ENCODE measurements at regions not wholly inside any gene's neighbourhood (a gene's known extent, or its start where the extent isn't known, plus 50 kb on each side); places are given as distances from the start of the nearest gene placed in this dataset.

- H3K4me1 ChIP-seq (ENCODE audit: control insufficient read depth in 2 of 3, insufficient read depth in 2 of 3, low read depth in 1 of 3, low read length in 3 of 3), result no peaks in the 10 kb centered on the region
- no peak for TF ChIP-seq CTCF (IDR thresholded peaks at IDR 0.05; ENCODE audit: borderline replicate concordance, extremely low read depth, insufficient read depth)
- no peak overlapping the region for H3K9ac ChIP-seq (ENCODE audit: low read length in 3 of 3)
- H3K36me3 ChIP-seq (ENCODE audit: control insufficient read depth in 2 of 3, insufficient read depth in 3 of 3, low read length in 3 of 3), result no peaks in the 10 kb centered on the region
- no peaks in the 10 kb centered on the region for H3K27me3 ChIP-seq (ENCODE audit: control insufficient read depth, insufficient read depth, low read length)
- DNase-seq (no peak), FAIRE-seq (no peak)
- no peak overlapping the region for H3K4me3 ChIP-seq (ENCODE audit: low read length in 3 of 3)
- intact Hi-C loops (cut with DNase I), result no loop called here
- no peak overlapping the region for H3K27ac ChIP-seq (ENCODE audit: low read depth in 2 of 2, low read length in 2 of 2)
- no peaks in the 10 kb centered on the region for H3K9me3 ChIP-seq (ENCODE audit: control insufficient read depth in 2 of 3, insufficient read depth in 1 of 3, low read length in 3 of 3)
Measured at GRCh38 chr2:14684516-14684915, 52.0 kb downstream of the LRATD1 start.

- Histone ChIP-seq H3K27ac (ENCODE audit: low read depth in 2 of 2, low read length in 2 of 2) (no peak overlapping the region), H3K9me3 (ENCODE audit: control insufficient read depth in 2 of 3, insufficient read depth in 1 of 3, low read length in 3 of 3) (no peaks in the 10 kb centered on the region), H3K9ac (ENCODE audit: low read length in 3 of 3) (no peak overlapping the region), H3K4me3 (ENCODE audit: low read length in 3 of 3) (no peak overlapping the region), H3K27me3 (ENCODE audit: control insufficient read depth, insufficient read depth, low read length) (no peaks in the 10 kb centered on the region), H3K36me3 (ENCODE audit: control insufficient read depth in 2 of 3, insufficient read depth in 3 of 3, low read length in 3 of 3) (no peaks in the 10 kb centered on the region), H3K4me1 (ENCODE audit: control insufficient read depth in 2 of 3, insufficient read depth in 2 of 3, low read depth in 1 of 3, low read length in 3 of 3) (no peaks in the 10 kb centered on the region)
- no peak for FAIRE-seq
- no peak for DNase-seq
- TF ChIP-seq CTCF (IDR thresholded peaks at IDR 0.05; ENCODE audit: borderline replicate concordance, extremely low read depth, insufficient read depth), result no peak
- intact Hi-C loops (cut with DNase I), result no loop called here
Measured at GRCh38 chr2:14690926-14691325, 58.4 kb downstream of the LRATD1 start.

GRCh38 chr2:14693874-14694273 is 61.4 kb downstream of the LRATD1 start:
- no peak overlapping the region for H3K4me3 ChIP-seq (ENCODE audit: low read length in 3 of 3)
- H3K9ac ChIP-seq (ENCODE audit: low read length in 3 of 3), result no peak overlapping the region
- DNase-seq (no peak), FAIRE-seq (no peak)
- no peak overlapping the region for H3K27ac ChIP-seq (ENCODE audit: low read depth in 2 of 2, low read length in 2 of 2)
- no peaks in the 10 kb centered on the region for H3K4me1 ChIP-seq (ENCODE audit: control insufficient read depth in 2 of 3, insufficient read depth in 2 of 3, low read depth in 1 of 3, low read length in 3 of 3)
- intact Hi-C loops (cut with DNase I), result no loop called here
- TF ChIP-seq CTCF (IDR thresholded peaks at IDR 0.05; ENCODE audit: borderline replicate concordance, extremely low read depth, insufficient read depth), result no peak
- no peaks in the 10 kb centered on the region for H3K36me3 ChIP-seq (ENCODE audit: control insufficient read depth in 2 of 3, insufficient read depth in 3 of 3, low read length in 3 of 3)
- H3K9me3 ChIP-seq (ENCODE audit: control insufficient read depth in 2 of 3, insufficient read depth in 1 of 3, low read length in 3 of 3), result no peaks in the 10 kb centered on the region
- H3K27me3 ChIP-seq (ENCODE audit: control insufficient read depth, insufficient read depth, low read length), result no peaks in the 10 kb centered on the region

- H3K27me3 ChIP-seq (ENCODE audit: control insufficient read depth, insufficient read depth, low read length), result no peaks in the 10 kb centered on the region
- no peak overlapping the region for H3K27ac ChIP-seq (ENCODE audit: low read depth in 2 of 2, low read length in 2 of 2)
- no peaks in the 10 kb centered on the region for H3K36me3 ChIP-seq (ENCODE audit: control insufficient read depth in 2 of 3, insufficient read depth in 3 of 3, low read length in 3 of 3)
- H3K9ac ChIP-seq (ENCODE audit: low read length in 3 of 3), result no peak overlapping the region
- intact Hi-C loops (cut with DNase I), result no loop called here
- H3K4me1 ChIP-seq (ENCODE audit: control insufficient read depth in 2 of 3, insufficient read depth in 2 of 3, low read depth in 1 of 3, low read length in 3 of 3), result no peaks in the 10 kb centered on the region
- H3K4me3 ChIP-seq (ENCODE audit: low read length in 3 of 3), result no peak overlapping the region
- TF ChIP-seq CTCF (IDR thresholded peaks at IDR 0.05; ENCODE audit: borderline replicate concordance, extremely low read depth, insufficient read depth), result no peak
- no peaks in the 10 kb centered on the region for H3K9me3 ChIP-seq (ENCODE audit: control insufficient read depth in 2 of 3, insufficient read depth in 1 of 3, low read length in 3 of 3)
- no peak for DNase-seq
- FAIRE-seq, result no peak
Measured at GRCh38 chr2:14700753-14701152, 68.2 kb downstream of the LRATD1 start.
